Peyer's patch (tissue), 4 donors: ENCODE measurements at regions not wholly inside any gene's neighbourhood (a gene's known extent, or its start where the extent isn't known, plus 50 kb on each side); places are given as distances from the start of the nearest gene placed in this dataset.

Experiments used
- DNase-seq, 3 donors: peaks; one replicate each; pipeline ENCODE4 v3.0.0-alpha.2; 2017 to 2019
- H3K27ac ChIP-seq, 4 donors: fragments of 200-600 bp; sonication (generic); one replicate each; pipeline ENCODE4 v1.5.1; 2016 to 2019
- H3K27me3 ChIP-seq, 2 donors: fragments of 200-600 bp; sonication (generic); one replicate each; pipeline ENCODE4 v1.5.1; 2019
- H3K36me3 ChIP-seq, 3 donors: fragments of 200-600 bp; sonication (generic); one replicate each; pipeline ENCODE4 v1.5.1; 2016 to 2019
- H3K4me1 ChIP-seq, 4 donors: fragments of 200-600 bp; sonication (generic); one replicate each; pipeline ENCODE4 v1.5.1; 2016 to 2019
- H3K4me3 ChIP-seq, 4 donors: fragments of 200-600 bp; sonication (generic); 1 replicate in 3 of 4; 2 replicates in 1 of 4; pipeline ENCODE4 v1.5.1; 2016 to 2019; ENCODE audit warnings: mild to moderate bottlenecking in 1 of 4
- H3K9me3 ChIP-seq, 4 donors: fragments of 200-600 bp; sonication (generic); one replicate each; pipeline ENCODE4 v1.5.1; 2016 to 2019; ENCODE audit warnings: mild to moderate bottlenecking in 1 of 4
- POLR2A ChIP-seq, 2 donors: fragments of 450-650 bp; IDR thresholded peaks; one replicate each; pipeline ENCODE4 v1.5.1; 2017; ENCODE audit warnings: antibody characterized with exemption in 2 of 2, mild to moderate bottlenecking in 2 of 2, moderate library complexity in 2 of 2
- TF ChIP-seq, protein P1 (sequence below), 6 experiments: fragments of 450-650 bp in 4 of 6; fragments of 200-600 bp in 2 of 6; sonication (generic) in 1 of 6; IDR thresholded peaks; one replicate each; pipeline ENCODE4 v1.5.1; 2017 to 2019; ENCODE audit warnings: antibody characterized with exemption in 6 of 6, mild to moderate bottlenecking in 3 of 6, moderate library complexity in 1 of 6

DNA sequence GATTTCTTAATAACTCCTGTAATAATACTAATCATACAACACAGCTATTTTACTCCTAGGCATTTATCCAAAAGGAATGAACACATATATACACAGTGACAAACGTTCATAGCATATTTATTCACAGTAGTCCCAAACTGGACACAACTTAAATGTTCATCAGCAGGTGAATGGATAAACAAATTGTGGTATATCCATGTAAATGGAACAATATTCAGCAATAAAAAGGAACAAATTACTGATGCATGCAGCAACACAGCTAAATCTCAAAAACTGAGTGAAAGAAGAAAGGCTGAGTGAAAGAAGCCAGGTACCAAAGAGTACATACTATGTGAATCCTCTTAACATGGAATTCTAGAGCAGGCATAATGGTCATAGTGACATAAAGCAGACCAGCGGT lies 242.7 kb upstream of the USP24 start:
- no peaks in the 10 kb centered on the region for H3K36me3 ChIP-seq
- H3K4me3 ChIP-seq: no peak overlapping the region
- H3K4me1 ChIP-seq: no peaks in the 10 kb centered on the region
- DNase-seq: no peak
- no peaks in the 10 kb centered on the region for H3K27me3 ChIP-seq
- peaks cover 0 to 5% (median 0%) of the 10 kb centered on the region in 4 donors for H3K9me3 ChIP-seq
- no peak for TF ChIP-seq POLR2A (IDR thresholded peaks at IDR 0.05)
- TF ChIP-seq, protein P1, sequence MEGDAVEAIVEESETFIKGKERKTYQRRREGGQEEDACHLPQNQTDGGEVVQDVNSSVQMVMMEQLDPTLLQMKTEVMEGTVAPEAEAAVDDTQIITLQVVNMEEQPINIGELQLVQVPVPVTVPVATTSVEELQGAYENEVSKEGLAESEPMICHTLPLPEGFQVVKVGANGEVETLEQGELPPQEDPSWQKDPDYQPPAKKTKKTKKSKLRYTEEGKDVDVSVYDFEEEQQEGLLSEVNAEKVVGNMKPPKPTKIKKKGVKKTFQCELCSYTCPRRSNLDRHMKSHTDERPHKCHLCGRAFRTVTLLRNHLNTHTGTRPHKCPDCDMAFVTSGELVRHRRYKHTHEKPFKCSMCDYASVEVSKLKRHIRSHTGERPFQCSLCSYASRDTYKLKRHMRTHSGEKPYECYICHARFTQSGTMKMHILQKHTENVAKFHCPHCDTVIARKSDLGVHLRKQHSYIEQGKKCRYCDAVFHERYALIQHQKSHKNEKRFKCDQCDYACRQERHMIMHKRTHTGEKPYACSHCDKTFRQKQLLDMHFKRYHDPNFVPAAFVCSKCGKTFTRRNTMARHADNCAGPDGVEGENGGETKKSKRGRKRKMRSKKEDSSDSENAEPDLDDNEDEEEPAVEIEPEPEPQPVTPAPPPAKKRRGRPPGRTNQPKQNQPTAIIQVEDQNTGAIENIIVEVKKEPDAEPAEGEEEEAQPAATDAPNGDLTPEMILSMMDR (IDR thresholded peaks at IDR 0.05): no peak
- H3K27ac ChIP-seq: no peak overlapping the region

DNA sequence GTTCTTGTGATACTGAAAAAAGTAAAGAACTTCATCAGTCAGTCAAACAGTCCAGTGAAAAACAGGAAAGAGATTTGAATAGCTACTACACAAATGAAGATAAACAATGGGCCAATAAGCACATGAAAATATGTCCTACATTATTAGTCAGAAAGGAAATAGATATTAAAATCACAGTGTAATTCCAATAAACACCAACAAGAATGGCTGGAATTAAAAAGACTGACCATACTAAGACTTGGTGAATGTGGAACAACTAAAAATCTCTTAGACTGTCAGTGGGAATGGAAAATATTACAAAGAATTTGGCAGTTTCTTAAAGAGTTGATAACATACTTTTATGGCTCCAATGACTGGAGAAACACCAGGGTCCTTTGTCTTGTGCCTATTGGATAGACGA lies 241.8 kb upstream of the USP24 start:
- Histone ChIP-seq H3K27ac (no peak overlapping the region), H3K36me3 (no peaks in the 10 kb centered on the region), H3K27me3 (no peaks in the 10 kb centered on the region), H3K4me1 (no peaks in the 10 kb centered on the region), H3K4me3 (no peak overlapping the region), H3K9me3 (peaks cover 0 to 5% (median 0%) of the 10 kb centered on the region in 4 donors)
- no peak for DNase-seq
- TF ChIP-seq, protein P1 (IDR thresholded peaks at IDR 0.05): no peak
- no peak for TF ChIP-seq POLR2A (IDR thresholded peaks at IDR 0.05)

DNA sequence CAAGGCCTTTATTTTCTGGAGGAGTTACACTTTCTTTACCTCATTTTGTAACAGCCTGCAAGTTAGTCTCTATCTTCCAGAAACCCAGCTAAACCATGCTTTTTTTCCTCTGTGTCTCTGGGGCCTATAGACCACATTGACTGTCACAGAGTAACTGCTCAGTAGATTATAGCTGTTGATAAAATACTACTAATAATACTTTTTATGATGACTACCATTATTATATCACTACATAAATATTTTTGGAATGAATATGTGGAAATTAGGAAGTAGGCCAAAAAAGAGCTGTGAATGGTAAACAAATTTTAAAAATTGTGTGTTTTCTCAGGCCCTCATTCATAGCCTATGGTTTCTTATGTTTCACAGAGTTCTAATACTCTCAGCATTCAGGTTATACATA lies 233.1 kb upstream of the USP24 start:
- Histone ChIP-seq H3K9me3 (no peaks in the 10 kb centered on the region), H3K4me3 (no peak overlapping the region), H3K4me1 (no peaks in the 10 kb centered on the region), H3K36me3 (no peaks in the 10 kb centered on the region), H3K27me3 (no peaks in the 10 kb centered on the region), H3K27ac (no peak overlapping the region)
- TF ChIP-seq POLR2A (IDR thresholded peaks at IDR 0.05): no peak
- TF ChIP-seq, protein P1 (IDR thresholded peaks at IDR 0.05): no peak
- DNase-seq: no peak

DNA sequence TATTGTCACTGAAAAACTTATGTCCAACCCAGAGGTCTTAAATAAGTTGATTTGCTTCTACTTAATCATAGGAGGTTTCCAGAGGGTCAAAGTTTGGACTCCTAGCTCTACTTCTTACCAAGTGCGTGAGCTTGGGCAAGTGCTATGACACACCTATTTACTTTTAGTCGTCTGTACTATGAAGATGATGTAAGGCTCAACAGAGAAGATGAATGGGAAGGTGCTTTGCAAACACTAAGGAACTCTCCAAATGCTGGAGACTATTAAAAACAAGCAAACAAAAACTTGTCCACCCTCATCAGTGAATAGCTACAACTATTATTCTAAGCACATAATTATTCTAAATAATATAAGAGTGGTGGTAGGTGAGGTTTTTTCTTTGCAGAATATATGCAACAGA lies 232.3 kb upstream of the USP24 start:
- no peaks in the 10 kb centered on the region for H3K36me3 ChIP-seq
- H3K9me3 ChIP-seq: no peaks in the 10 kb centered on the region
- no peak for TF ChIP-seq POLR2A (IDR thresholded peaks at IDR 0.05)
- TF ChIP-seq, protein P1 (IDR thresholded peaks at IDR 0.05): no peak
- H3K4me1 ChIP-seq: no peaks in the 10 kb centered on the region
- no peak for DNase-seq
- no peaks in the 10 kb centered on the region for H3K27me3 ChIP-seq
- no peak overlapping the region for H3K27ac ChIP-seq
- H3K4me3 ChIP-seq: no peak overlapping the region

DNA sequence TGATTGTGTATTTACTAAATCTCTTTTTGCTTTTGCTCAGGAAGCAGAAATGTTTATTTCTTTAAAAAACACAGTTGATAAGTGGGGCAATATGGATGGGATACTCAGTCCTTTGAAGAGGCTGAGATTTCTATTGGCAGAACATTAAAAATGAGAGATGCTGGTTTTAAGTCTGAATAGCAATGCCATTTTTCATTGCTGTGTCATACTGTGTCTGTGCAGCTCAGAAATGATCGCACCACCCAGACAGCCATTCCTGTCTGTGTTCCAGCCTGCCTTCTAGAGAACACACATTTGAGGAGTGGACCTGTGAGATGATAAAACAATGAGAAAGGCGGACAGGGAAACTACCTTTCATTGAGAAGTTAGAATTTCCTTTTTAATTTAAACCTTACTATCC lies 231.2 kb upstream of the USP24 start:
- no peaks in the 10 kb centered on the region for H3K27me3 ChIP-seq
- no peak overlapping the region for H3K4me3 ChIP-seq
- no peak for DNase-seq
- no peak for TF ChIP-seq POLR2A (IDR thresholded peaks at IDR 0.05)
- TF ChIP-seq, protein P1 (IDR thresholded peaks at IDR 0.05): no peak
- H3K36me3 ChIP-seq: no peaks in the 10 kb centered on the region
- no peaks in the 10 kb centered on the region for H3K9me3 ChIP-seq
- H3K27ac ChIP-seq: no peak overlapping the region
- H3K4me1 ChIP-seq: no peaks in the 10 kb centered on the region

DNA sequence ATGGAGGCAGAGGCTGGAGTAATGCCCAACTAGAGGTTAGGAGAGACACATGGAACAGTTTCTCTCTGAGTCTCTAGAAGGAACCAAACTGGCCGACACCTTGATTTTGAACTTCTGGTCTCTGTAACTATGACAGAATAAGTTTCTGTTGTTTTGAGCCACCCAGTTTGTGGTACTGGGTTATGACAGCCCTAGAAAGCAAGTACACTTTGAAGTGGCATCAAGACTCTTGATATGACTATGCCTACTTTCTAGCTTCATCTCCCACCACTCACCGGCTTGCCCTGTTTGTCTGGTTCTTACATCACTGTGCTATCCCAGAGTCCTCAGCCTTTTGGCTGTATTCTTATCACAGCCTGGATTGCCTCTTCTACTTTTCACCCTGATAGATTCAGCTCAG lies 230.3 kb upstream of the USP24 start:
- Histone ChIP-seq H3K27me3 (no peaks in the 10 kb centered on the region), H3K27ac (no peak overlapping the region), H3K9me3 (no peaks in the 10 kb centered on the region), H3K4me3 (no peak overlapping the region), H3K36me3 (no peaks in the 10 kb centered on the region), H3K4me1 (no peaks in the 10 kb centered on the region)
- TF ChIP-seq, protein P1 (IDR thresholded peaks at IDR 0.05): no peak
- no peak for TF ChIP-seq POLR2A (IDR thresholded peaks at IDR 0.05)
- DNase-seq: no peak
